HEK293 (cell line): ENCODE measurements at regions not wholly inside any gene's neighbourhood (a gene's known extent, or its start where the extent isn't known, plus 50 kb on each side); places are given as distances from the start of the nearest gene placed in this dataset.

Source experiments
- CTCF ChIA-PET: fragments of 350-600 bp; formaldehyde crosslinking; extraction: SDS; loops from one replicate; lab custom pipeline; 2021; ENCODE audit warnings: antibody characterized with exemption; lab: Yijun Ruan, JAX
- POLR2A ChIA-PET: fragments of 300-600 bp; formaldehyde crosslinking; extraction: SDS; loops from one replicate; lab custom pipeline; 2020; ENCODE audit warnings: antibody characterized with exemption, inconsistent platforms; lab: Yijun Ruan, JAX
- H3K27ac ChIP-seq: fragments of 200-500 bp; sonication (Bioruptor generic); 2 replicates; pipeline ENCODE4 v1.5.1; 2014; ENCODE audit warnings: low read depth, low read length, control low read depth, inconsistent platforms; ENCODE audit errors: extremely low read depth
- H3K36me3 ChIP-seq, 2 experiments: fragments of 200-500 bp in 1 of 2; sonication (Bioruptor generic) in 1 of 2; 1 replicate in 1 of 2; 2 replicates in 1 of 2; pipeline ENCODE4 v1.5.1; 2014 to 2017; ENCODE audit warnings: inconsistent platforms in 2 of 2, low read length in 2 of 2; ENCODE audit not compliant: control insufficient read depth in 2 of 2, insufficient read depth in 1 of 2
- H3K4me1 ChIP-seq: fragments of 200-500 bp; sonication (Bioruptor generic); 2 replicates; pipeline ENCODE4 v1.5.1; 2014; ENCODE audit warnings: mild to moderate bottlenecking, low read length, inconsistent platforms; ENCODE audit not compliant: control insufficient read depth, insufficient read depth
- H3K4me3 ChIP-seq: 2 replicates; pipeline ENCODE4 v1.5.1; 2011; ENCODE audit warnings: low read depth, mild to moderate bottlenecking, control low read depth, low read length, moderate library complexity
- H3K9me3 ChIP-seq: fragments of 200-500 bp; sonication (Bioruptor generic); 2 replicates; pipeline ENCODE4 v1.5.1; 2014; ENCODE audit warnings: low read depth, low read length, inconsistent platforms; ENCODE audit not compliant: control insufficient read depth, insufficient read depth
- AEBP2 ChIP-seq: fragments of 450-650 bp; formaldehyde crosslinking; IDR thresholded peaks from 2 replicates; pipeline ENCODE4 v1.5.1; 2016; ENCODE audit warnings: missing biosample characterization, missing genetic modification characterization, borderline replicate concordance
- EGR2 ChIP-seq: fragments of 450-650 bp; formaldehyde crosslinking; IDR thresholded peaks from 2 replicates; pipeline ENCODE4 v1.5.1; 2016; ENCODE audit warnings: low read depth, missing biosample characterization, missing genetic modification characterization
- KLF16 ChIP-seq: fragments of 450-650 bp; formaldehyde crosslinking; IDR thresholded peaks from 2 replicates; pipeline ENCODE4 v1.5.1; 2017; ENCODE audit warnings: missing biosample characterization, missing genetic modification characterization
- OVOL3 ChIP-seq: fragments of 450-650 bp; formaldehyde crosslinking; IDR thresholded peaks from 2 replicates; pipeline ENCODE4 v1.5.1; 2016; ENCODE audit warnings: missing biosample characterization, missing genetic modification characterization
- SP2 ChIP-seq: fragments of 450-650 bp; formaldehyde crosslinking; IDR thresholded peaks from 2 replicates; pipeline ENCODE4 v1.5.1; 2016; ENCODE audit warnings: missing biosample characterization, missing genetic modification characterization
- TSHZ1 ChIP-seq: fragments of 450-650 bp; formaldehyde crosslinking; IDR thresholded peaks from 2 replicates; pipeline ENCODE4 v1.5.1; 2016; ENCODE audit warnings: missing biosample characterization, missing genetic modification characterization, borderline replicate concordance
- ZBTB48 ChIP-seq: fragments of 450-650 bp; formaldehyde crosslinking; IDR thresholded peaks from 2 replicates; pipeline ENCODE4 v1.5.1; 2016; ENCODE audit warnings: missing biosample characterization, missing genetic modification characterization
- ZBTB8A ChIP-seq: fragments of 450-650 bp; formaldehyde crosslinking; IDR thresholded peaks from 2 replicates; pipeline ENCODE4 v1.5.1; 2016; ENCODE audit warnings: missing biosample characterization, missing genetic modification characterization
- ZNF133 ChIP-seq: fragments of 450-650 bp; formaldehyde crosslinking; IDR thresholded peaks from 2 replicates; pipeline ENCODE4 v1.5.1; 2016; ENCODE audit warnings: missing biosample characterization, missing genetic modification characterization
- ZNF140 ChIP-seq: fragments of 450-650 bp; formaldehyde crosslinking; IDR thresholded peaks from 2 replicates; pipeline ENCODE4 v1.5.1; 2016; ENCODE audit warnings: missing biosample characterization, missing genetic modification characterization
- ZNF146 ChIP-seq: fragments of 450-650 bp; formaldehyde crosslinking; IDR thresholded peaks from 2 replicates; pipeline ENCODE4 v1.5.1; 2016; ENCODE audit warnings: missing biosample characterization, missing genetic modification characterization
- ZNF223 ChIP-seq: fragments of 450-650 bp; formaldehyde crosslinking; IDR thresholded peaks from 2 replicates; pipeline ENCODE4 v1.5.1; 2016; ENCODE audit warnings: missing biosample characterization, missing genetic modification characterization
- ZNF24 ChIP-seq: fragments of 450-650 bp; formaldehyde crosslinking; IDR thresholded peaks from 2 replicates; pipeline ENCODE4 v1.5.1; 2016; ENCODE audit warnings: missing biosample characterization, missing genetic modification characterization
- ZNF292 ChIP-seq: fragments of 450-650 bp; formaldehyde crosslinking; IDR thresholded peaks from 2 replicates; pipeline ENCODE4 v1.5.1; 2016; ENCODE audit warnings: low read depth, missing biosample characterization, missing genetic modification characterization, borderline replicate concordance
- ZNF37A ChIP-seq: fragments of 450-650 bp; IDR thresholded peaks from 2 replicates; pipeline ENCODE4 v1.5.1; 2018; ENCODE audit warnings: missing biosample characterization, missing genetic modification characterization
- ZNF394 ChIP-seq: fragments of 450-650 bp; formaldehyde crosslinking; IDR thresholded peaks from 2 replicates; pipeline ENCODE4 v1.5.1; 2016; ENCODE audit warnings: missing biosample characterization, missing genetic modification characterization, mild to moderate bottlenecking, moderate library complexity, borderline replicate concordance
- ZNF514 ChIP-seq: fragments of 450-650 bp; formaldehyde crosslinking; IDR thresholded peaks from 2 replicates; pipeline ENCODE4 v1.5.1; 2016; ENCODE audit warnings: missing biosample characterization, missing genetic modification characterization
- ZNF521 ChIP-seq: fragments of 450-650 bp; formaldehyde crosslinking; IDR thresholded peaks from 2 replicates; pipeline ENCODE4 v1.5.1; 2017; ENCODE audit warnings: missing biosample characterization, mild to moderate bottlenecking, missing genetic modification characterization
- ZNF555 ChIP-seq: fragments of 450-650 bp; formaldehyde crosslinking; conservative IDR thresholded peaks from 2 replicates; pipeline ENCODE4 v1.5.1; 2017; ENCODE audit warnings: missing biosample characterization, mild to moderate bottlenecking, missing genetic modification characterization, inconsistent platforms
- ZNF645 ChIP-seq: fragments of 450-650 bp; formaldehyde crosslinking; IDR thresholded peaks from 2 replicates; pipeline ENCODE4; 2016; ENCODE audit warnings: missing biosample characterization, missing genetic modification characterization
- ZNF670 ChIP-seq: fragments of 450-650 bp; formaldehyde crosslinking; IDR thresholded peaks from 2 replicates; pipeline ENCODE4 v1.5.1; 2016; ENCODE audit warnings: missing biosample characterization, missing genetic modification characterization, low read depth
- ZNF692 ChIP-seq: fragments of 450-650 bp; formaldehyde crosslinking; IDR thresholded peaks from 2 replicates; pipeline ENCODE4 v1.5.1; 2016; ENCODE audit warnings: missing biosample characterization, missing genetic modification characterization
- ZNF747 ChIP-seq: fragments of 450-650 bp; formaldehyde crosslinking; IDR thresholded peaks from 2 replicates; pipeline ENCODE4 v1.5.1; 2016; ENCODE audit warnings: missing biosample characterization, missing genetic modification characterization
- ZNF76 ChIP-seq: fragments of 450-650 bp; formaldehyde crosslinking; IDR thresholded peaks from 2 replicates; pipeline ENCODE4; 2016; ENCODE audit warnings: low read depth, missing biosample characterization, missing genetic modification characterization, borderline replicate concordance
- TF ChIP-seq, protein P1 (sequence below): fragments of 450-650 bp; formaldehyde crosslinking; IDR thresholded peaks from 2 replicates; pipeline ENCODE4 v1.5.1; 2016; ENCODE audit warnings: missing biosample characterization, missing genetic modification characterization
- TF ChIP-seq, protein P2 (sequence below): fragments of 450-650 bp; formaldehyde crosslinking; IDR thresholded peaks from 2 replicates; pipeline ENCODE4 v1.5.1; 2016; ENCODE audit warnings: missing biosample characterization, missing genetic modification characterization

DNA sequence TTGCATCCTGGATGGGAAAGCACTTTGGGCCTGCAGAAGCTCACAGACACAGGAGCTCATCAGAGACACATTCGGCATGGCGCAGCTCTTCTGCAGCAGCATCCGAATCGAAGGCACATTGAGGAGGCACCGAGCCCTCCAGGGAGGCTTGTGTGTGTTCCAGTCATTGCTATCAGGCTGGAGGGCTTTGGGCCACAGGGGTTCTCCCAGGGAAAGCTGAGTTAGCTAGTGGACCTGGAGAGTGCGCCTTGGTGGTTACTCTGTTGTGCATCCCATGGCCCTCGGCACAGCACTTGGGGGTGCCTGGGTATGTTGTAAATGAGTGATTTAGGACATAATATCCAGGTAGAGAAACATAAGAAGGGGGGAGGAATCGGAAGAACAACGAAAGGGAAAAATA lies 388.7 kb upstream of the RNF32 start:
- H3K36me3 ChIP-seq = no peaks in the 10 kb centered on the region
- H3K4me3 ChIP-seq = no peak overlapping the region
- POLR2A ChIA-PET = no interaction called here
- no peak for TF ChIP-seq ZBTB48 (tag by site-specific recombination)
- no peak for TF ChIP-seq ZBTB8A (tag by site-specific recombination)
- TF ChIP-seq ZNF37A (tag by site-specific recombination) = no peak
- TF ChIP-seq, protein P1, sequence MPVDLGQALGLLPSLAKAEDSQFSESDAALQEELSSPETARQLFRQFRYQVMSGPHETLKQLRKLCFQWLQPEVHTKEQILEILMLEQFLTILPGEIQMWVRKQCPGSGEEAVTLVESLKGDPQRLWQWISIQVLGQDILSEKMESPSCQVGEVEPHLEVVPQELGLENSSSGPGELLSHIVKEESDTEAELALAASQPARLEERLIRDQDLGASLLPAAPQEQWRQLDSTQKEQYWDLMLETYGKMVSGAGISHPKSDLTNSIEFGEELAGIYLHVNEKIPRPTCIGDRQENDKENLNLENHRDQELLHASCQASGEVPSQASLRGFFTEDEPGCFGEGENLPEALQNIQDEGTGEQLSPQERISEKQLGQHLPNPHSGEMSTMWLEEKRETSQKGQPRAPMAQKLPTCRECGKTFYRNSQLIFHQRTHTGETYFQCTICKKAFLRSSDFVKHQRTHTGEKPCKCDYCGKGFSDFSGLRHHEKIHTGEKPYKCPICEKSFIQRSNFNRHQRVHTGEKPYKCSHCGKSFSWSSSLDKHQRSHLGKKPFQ (tag by site-specific recombination) = no peak
- TF ChIP-seq ZNF394 (tag by site-specific recombination) = no peak
- no peak for TF ChIP-seq ZNF645 (tag by site-specific recombination)
- no peak for TF ChIP-seq ZNF555 (tag by site-specific recombination)
- TF ChIP-seq ZNF514 (tag by site-specific recombination) = no peak
- TF ChIP-seq ZNF670 (tag by site-specific recombination) = no peak
- no peak for TF ChIP-seq ZNF292 (tag by site-specific recombination)
- no peak for TF ChIP-seq SP2 (tag by site-specific recombination)
- TF ChIP-seq EGR2 (tag by site-specific recombination) = no peak
- no peak for TF ChIP-seq ZNF140
- no peak for TF ChIP-seq OVOL3 (tag by site-specific recombination)
- TF ChIP-seq ZNF223 (tag by site-specific recombination) = no peak
- no peak for TF ChIP-seq ZNF521 (tag by site-specific recombination)
- no peak for TF ChIP-seq ZNF24 (tag by site-specific recombination)
- TF ChIP-seq ZNF747 (tag by site-specific recombination) = no peak
- no peaks in the 10 kb centered on the region for H3K4me1 ChIP-seq
- H3K27ac ChIP-seq = no peak overlapping the region
- H3K9me3 ChIP-seq = no peaks in the 10 kb centered on the region
- CTCF ChIA-PET = no interaction called here

- Histone ChIP-seq H3K4me1 (no peaks in the 10 kb centered on the region), H3K27ac (no peak overlapping the region), H3K36me3 (no peaks in the 10 kb centered on the region), H3K4me3 (no peak overlapping the region), H3K9me3 (no peaks in the 10 kb centered on the region)
- ChIA-PET CTCF (no interaction called here), POLR2A (no interaction called here)
- TF ChIP-seq ZNF747 (tag by site-specific recombination) (no peak), ZNF692 (no peak), AEBP2 (tag by site-specific recombination) (no peak), ZNF76 (tag by site-specific recombination) (no peak), ZNF146 (tag by site-specific recombination) (no peak), ZNF555 (tag by site-specific recombination) (no peak), KLF16 (tag by site-specific recombination) (no peak), ZNF133 (tag by site-specific recombination) (no peak), TSHZ1 (tag by site-specific recombination) (no peak)
- TF ChIP-seq, protein P2, sequence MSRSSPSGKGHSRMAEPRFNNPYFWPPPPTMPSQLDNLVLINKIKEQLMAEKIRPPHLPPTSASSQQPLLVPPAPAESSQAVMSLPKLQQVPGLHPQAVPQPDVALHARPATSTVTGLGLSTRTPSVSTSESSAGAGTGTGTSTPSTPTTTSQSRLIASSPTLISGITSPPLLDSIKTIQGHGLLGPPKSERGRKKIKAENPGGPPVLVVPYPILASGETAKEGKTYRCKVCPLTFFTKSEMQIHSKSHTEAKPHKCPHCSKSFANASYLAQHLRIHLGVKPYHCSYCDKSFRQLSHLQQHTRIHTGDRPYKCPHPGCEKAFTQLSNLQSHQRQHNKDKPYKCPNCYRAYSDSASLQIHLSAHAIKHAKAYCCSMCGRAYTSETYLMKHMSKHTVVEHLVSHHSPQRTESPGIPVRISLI (tag by site-specific recombination) = no peak
Measured at GRCh38 chr7:156240532-156240931, 400.0 kb upstream of the RNF32 start.
